ENCODE measurements at regions not wholly inside any gene's neighbourhood (a gene's known extent, or its start where the extent isn't known, plus 50 kb on each side); places are given as distances from the start of the nearest gene placed in this dataset.

DNA sequence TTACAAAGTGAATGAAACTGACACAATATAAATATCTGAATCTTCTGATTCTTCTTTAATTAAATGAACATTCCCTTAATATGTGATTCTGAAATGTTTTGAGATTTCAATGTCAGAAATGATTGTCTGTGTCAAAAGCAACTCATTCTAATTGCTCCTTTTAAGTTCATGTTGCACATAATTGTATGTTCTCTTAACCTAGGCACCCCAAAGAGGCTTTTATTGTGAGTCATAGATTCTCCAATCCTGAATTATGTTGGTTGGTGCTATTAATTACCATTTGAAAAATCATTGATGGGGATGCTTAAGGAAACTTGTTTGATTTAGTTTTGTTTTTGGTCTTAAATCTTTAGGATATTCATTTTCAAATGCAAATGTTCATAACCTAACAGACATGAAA, 829.7 kb upstream of the CITED2 start:
- no peak for TF ChIP-seq ZNF785 (CRISPR knock-in tag; IDR thresholded peaks at IDR 0.05)
- TF ChIP-seq RNF2 (IDR thresholded peaks at IDR 0.05), result no peak
- TF ChIP-seq CEBPB (tag; IDR thresholded peaks at IDR 0.05), result no peak
- TF ChIP-seq CREM (IDR thresholded peaks at IDR 0.05; ENCODE audit: low read depth), result no peak
- no peak for TF ChIP-seq TCF3 (CRISPR knock-in tag; IDR thresholded peaks at IDR 0.05)
- no peak for TF ChIP-seq RAD51 (IDR thresholded peaks at IDR 0.05; ENCODE audit: borderline replicate concordance, low read depth)
- TF ChIP-seq PHF20 (IDR thresholded peaks at IDR 0.05; ENCODE audit: partially characterized antibody), result no peak
- TF ChIP-seq, protein P1, sequence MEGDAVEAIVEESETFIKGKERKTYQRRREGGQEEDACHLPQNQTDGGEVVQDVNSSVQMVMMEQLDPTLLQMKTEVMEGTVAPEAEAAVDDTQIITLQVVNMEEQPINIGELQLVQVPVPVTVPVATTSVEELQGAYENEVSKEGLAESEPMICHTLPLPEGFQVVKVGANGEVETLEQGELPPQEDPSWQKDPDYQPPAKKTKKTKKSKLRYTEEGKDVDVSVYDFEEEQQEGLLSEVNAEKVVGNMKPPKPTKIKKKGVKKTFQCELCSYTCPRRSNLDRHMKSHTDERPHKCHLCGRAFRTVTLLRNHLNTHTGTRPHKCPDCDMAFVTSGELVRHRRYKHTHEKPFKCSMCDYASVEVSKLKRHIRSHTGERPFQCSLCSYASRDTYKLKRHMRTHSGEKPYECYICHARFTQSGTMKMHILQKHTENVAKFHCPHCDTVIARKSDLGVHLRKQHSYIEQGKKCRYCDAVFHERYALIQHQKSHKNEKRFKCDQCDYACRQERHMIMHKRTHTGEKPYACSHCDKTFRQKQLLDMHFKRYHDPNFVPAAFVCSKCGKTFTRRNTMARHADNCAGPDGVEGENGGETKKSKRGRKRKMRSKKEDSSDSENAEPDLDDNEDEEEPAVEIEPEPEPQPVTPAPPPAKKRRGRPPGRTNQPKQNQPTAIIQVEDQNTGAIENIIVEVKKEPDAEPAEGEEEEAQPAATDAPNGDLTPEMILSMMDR (IDR thresholded peaks at IDR 0.05 in 2 of 3, conservative IDR thresholded peaks at IDR 0.05 in 1 of 3; ENCODE audit: insufficient read depth in 2 of 3, low read depth in 1 of 3, low read length in 3 of 3), result no peak
- no peak for TF ChIP-seq SP1 (CRISPR knock-in tag; IDR thresholded peaks at IDR 0.05)
- no peak for TF ChIP-seq EZH2 (IDR thresholded peaks at IDR 0.05; ENCODE audit: borderline replicate concordance, low read depth, low read length)
- TF ChIP-seq MAFK (IDR thresholded peaks at IDR 0.05; ENCODE audit: low read length), result no peak

Measured in K562 (cell line).